GM18868 (cell line): ENCODE measurements at regions not wholly inside any gene's neighbourhood (a gene's known extent, or its start where the extent isn't known, plus 50 kb on each side); places are given as distances from the start of the nearest gene placed in this dataset.
"Not testable (repeated sequence)": the region's sequence is repeated elsewhere in the genome, so short reads cannot be mapped to it uniquely, and the experiment has no call there.

ENCODE experiments used
- ATAC-seq: cut with Tn5 transposase; IDR thresholded peaks from one replicate; pipeline ENCODE4 v1.9.1; 2021; ENCODE audit warnings: mild to moderate bottlenecking, moderate library complexity; ENCODE audit not compliant: unreplicated experiment

- no peak for ATAC-seq
These were observed 356.0 kb downstream of the ADAM29 start for GRCh38 chr4:175273995-175274753.

GRCh38 chr4:175277816-175278215 is 359.7 kb downstream of the ADAM29 start:
- no peak for ATAC-seq

GRCh38 chr4:175280153-175280552 is 362.0 kb downstream of the ADAM29 start:
- no peak for ATAC-seq

GRCh38 chr4:175281894-175282293 is 363.7 kb downstream of the ADAM29 start:
- ATAC-seq, result no peak

GRCh38 chr4:175282407-175282806 is 364.2 kb downstream of the ADAM29 start:
- ATAC-seq, result no peak

GRCh38 chr4:175290401-175290800 is 372.2 kb downstream of the ADAM29 start:
- no peak for ATAC-seq

GRCh38 chr4:175297965-175298565 is 379.9 kb downstream of the ADAM29 start:
- no peak for ATAC-seq

GRCh38 chr4:175306436-175306835 is 388.3 kb downstream of the ADAM29 start:
- ATAC-seq, result no peak

- no peak for ATAC-seq
These were observed 389.2 kb downstream of the ADAM29 start for GRCh38 chr4:175307326-175307725.

GRCh38 chr4:175308236-175308635 is 390.1 kb downstream of the ADAM29 start:
- no peak for ATAC-seq

GRCh38 chr4:175309041-175309440 is 390.9 kb downstream of the ADAM29 start:
- ATAC-seq, result no peak

- ATAC-seq, result no peak
These were observed 407.1 kb downstream of the ADAM29 start for GRCh38 chr4:175325230-175325629.

GRCh38 chr4:175326796-175327195 is 408.6 kb downstream of the ADAM29 start:
- ATAC-seq, result no peak

- no peak for ATAC-seq
These were observed 412.1 kb downstream of the ADAM29 start for GRCh38 chr4:175330236-175330635.

- ATAC-seq, result no peak
These were observed 412.5 kb downstream of the ADAM29 start for GRCh38 chr4:175330652-175331051.

- ATAC-seq, result no peak
These were observed 417.2 kb downstream of the ADAM29 start for GRCh38 chr4:175335331-175335730.

GRCh38 chr4:175336570-175336969 is 418.4 kb downstream of the ADAM29 start:
- not testable (repeated sequence) for ATAC-seq

- ATAC-seq, result no peak
These were observed 421.0 kb downstream of the ADAM29 start for GRCh38 chr4:175339100-175339707.

GRCh38 chr4:175341203-175341755 is 423.1 kb downstream of the ADAM29 start:
- ATAC-seq, result no peak

GRCh38 chr4:175346376-175346775 is 428.2 kb downstream of the ADAM29 start:
- no peak for ATAC-seq

- no peak for ATAC-seq
These were observed 432.1 kb downstream of the ADAM29 start for GRCh38 chr4:175350246-175350645.

- ATAC-seq, result no peak
These were observed 433.3 kb downstream of the ADAM29 start for GRCh38 chr4:175351473-175351872.
